ENCODE measurements at regions not wholly inside any gene's neighbourhood (a gene's known extent, or its start where the extent isn't known, plus 50 kb on each side); places are given as distances from the start of the nearest gene placed in this dataset.
"Not testable (repeated sequence)": the region's sequence is repeated elsewhere in the genome, so short reads cannot be mapped to it uniquely, and the experiment has no call there.

DNA sequence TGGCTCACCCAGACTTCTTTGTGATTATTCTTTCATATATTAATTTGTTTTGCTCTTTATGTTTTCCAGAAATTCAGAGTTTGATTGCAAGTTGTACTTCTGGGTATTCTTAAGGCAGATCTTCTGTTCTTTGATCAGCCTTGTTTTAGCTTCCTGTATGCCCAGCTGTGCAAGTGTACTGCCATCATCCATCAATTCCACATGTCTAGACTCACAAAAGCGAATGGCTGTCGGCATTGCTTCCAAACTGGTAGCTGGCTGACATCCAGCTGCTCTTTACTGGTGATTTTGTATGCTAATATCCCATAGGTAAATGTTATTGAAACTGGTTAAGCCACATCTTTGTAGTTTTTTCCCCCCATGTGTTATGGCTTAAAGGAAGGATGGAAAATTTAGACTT lies 1084.8 kb upstream of the CITED2 start:
- DNase-seq (ENCODE audit: low read depth) = no peak

GRCh38 chr6:140446241-140446640 lies 1071.8 kb upstream of the CITED2 start:
- no peak for DNase-seq (ENCODE audit: low read depth)

DNA sequence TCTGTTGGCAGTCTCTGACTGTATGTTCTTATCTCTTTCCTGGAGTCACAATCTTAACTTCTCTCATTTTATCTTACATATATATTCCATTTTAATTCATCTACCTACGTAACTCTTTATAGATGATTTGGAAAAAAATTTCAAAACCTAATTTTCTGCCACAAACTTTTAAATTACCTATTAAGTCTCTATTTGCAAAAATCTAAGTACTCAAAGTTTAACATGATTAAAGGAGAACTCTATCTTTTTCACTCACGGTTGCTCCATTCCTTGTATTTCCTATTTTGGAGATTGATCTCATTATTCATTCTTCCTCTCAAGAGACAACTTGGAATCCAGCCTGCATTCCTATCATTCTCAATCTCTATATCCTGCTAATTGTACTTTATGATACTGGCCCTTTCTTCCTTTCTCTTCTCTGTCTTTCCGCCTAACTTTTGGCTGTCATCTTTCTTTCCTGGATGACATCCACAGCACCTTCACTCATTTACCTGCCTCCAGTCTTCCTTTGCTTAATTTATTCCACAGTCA lies 1071.1 kb upstream of the CITED2 start:
- DNase-seq (ENCODE audit: low read depth) = peak; percentile 91

GRCh38 chr6:140443112-140443511 lies 1068.7 kb upstream of the CITED2 start:
- not testable (repeated sequence) for DNase-seq (ENCODE audit: low read depth)

- peak; percentile 84 for DNase-seq (ENCODE audit: low read depth)
Observed at GRCh38 chr6:140441256-140441655, 1066.8 kb upstream of the CITED2 start.

- DNase-seq (ENCODE audit: low read depth) = no peak
Observed at GRCh38 chr6:140440223-140440835, 1065.9 kb upstream of the CITED2 start.

- DNase-seq (ENCODE audit: low read depth) = peak; percentile 58
Observed at GRCh38 chr6:140438346-140438735, 1063.9 kb upstream of the CITED2 start.

- peak; percentile 32 for DNase-seq (ENCODE audit: low read depth)
Observed at GRCh38 chr6:140437619-140438345, 1063.3 kb upstream of the CITED2 start.

- DNase-seq (ENCODE audit: low read depth) = peak; percentile 95
Observed at GRCh38 chr6:140436023-140436811, 1061.8 kb upstream of the CITED2 start.

DNA sequence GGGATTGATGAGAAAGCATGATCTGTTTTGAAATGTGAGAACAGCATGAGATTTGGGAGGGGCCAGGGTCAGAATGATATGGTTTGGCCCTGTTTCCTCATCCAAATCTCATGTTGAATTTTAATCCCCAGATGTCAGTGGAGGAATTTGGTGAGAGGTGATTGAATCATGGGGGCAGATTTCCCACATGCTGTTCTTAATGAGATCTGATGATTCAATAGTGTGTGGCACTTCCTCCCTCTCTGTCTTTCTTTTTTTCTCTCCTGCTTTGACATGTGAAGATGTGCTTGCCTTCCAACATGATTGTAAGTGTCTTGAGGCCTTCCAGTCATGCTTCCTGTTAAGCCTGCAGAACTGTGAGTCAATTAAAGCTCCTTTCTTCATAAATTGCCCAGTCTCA lies 1060.3 kb upstream of the CITED2 start:
- DNase-seq (ENCODE audit: low read depth) = peak; percentile 72

- DNase-seq (ENCODE audit: low read depth) = no peak
Observed at GRCh38 chr6:140433072-140433471, 1058.6 kb upstream of the CITED2 start.

DNA sequence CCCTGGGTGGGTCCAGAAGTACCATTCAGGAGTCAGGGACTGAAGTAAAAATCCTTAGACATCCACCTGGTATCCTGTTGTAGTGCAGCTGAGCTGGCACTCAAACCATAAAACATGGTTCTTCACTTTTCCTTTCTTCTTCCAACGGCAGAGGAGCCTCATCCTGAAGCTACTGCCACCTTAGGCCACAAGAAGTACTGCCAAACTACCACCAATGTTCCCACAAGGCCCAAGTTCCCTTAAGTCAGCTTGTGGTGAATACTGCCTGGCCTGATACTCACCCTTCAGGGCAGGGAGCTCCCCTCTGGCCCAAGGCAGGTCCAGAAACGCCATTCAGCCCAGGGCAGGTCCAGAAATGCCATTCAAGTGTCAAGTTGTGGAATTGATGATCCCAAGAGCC lies 1053.4 kb upstream of the CITED2 start:
- no peak for DNase-seq (ENCODE audit: low read depth)

GRCh38 chr6:140414966-140415620 lies 1040.6 kb upstream of the CITED2 start:
- no peak for DNase-seq (ENCODE audit: low read depth)

- no peak for DNase-seq (ENCODE audit: low read depth)
Observed at GRCh38 chr6:140403020-140403419, 1028.6 kb upstream of the CITED2 start.

GRCh38 chr6:140401761-140402160 lies 1027.3 kb upstream of the CITED2 start:
- peak; percentile 70 for DNase-seq (ENCODE audit: low read depth)

DNA sequence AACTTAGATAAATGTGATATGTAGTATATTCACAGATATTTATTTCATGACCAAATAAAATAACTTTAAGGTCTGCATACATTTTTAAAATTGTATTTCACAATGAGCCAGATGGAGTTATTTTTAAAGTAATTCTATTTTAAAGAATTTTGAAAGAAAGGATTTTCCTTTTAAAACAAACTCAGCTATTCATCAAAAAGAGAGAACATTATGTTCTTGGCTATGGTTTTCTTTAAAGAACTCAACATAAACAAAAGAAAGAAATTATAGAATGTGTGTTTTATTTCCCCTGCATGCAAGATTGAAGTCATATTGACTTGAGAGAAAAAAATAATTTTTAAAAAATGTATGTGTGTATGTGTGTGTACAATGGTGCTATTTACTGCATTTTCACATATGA lies 1023.6 kb upstream of the CITED2 start:
- no peak for DNase-seq (ENCODE audit: low read depth)

GRCh38 chr6:140397106-140397505 lies 1022.7 kb upstream of the CITED2 start:
- DNase-seq (ENCODE audit: low read depth) = no peak

DNA sequence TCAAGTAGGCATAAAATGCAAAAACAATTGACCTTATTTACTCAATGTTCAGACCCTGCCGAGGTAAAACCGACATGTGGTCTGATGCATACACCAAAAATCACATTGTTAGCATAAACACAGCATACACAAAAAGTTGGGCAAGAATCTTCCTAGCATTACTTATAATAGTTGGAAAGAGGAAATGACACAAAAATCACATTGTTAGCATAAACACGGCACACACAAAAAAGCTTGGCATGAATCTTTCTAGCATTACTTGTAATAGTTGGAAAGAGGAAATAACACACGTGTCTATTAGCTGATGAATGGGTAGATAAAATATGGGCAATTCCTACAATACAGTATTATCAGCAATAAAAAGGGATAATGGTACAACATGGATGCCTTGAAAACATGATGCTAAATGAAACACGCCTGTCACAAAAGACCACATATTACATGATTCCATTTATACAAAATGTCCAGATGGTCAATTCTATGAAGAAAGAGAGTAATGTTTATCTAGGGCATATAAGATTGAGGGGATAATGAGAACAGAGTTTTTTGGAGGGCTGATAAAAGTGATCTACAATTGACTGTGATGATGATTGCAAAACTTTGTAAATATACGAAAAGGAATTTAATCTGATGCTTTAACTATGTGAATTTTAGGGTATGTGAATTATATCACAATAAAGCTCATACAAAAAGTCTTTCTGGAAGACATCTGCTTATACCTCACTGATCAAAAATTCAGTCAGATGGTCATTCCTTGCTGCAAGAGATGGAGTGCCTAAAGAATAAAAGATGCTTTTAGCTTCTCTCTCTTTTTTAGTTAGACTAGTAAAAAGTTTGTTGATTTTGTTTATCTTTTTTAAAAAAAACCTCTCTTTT lies 1019.5 kb upstream of the CITED2 start:
- DNase-seq (ENCODE audit: low read depth) = peak; percentile 82

- no peak for DNase-seq (ENCODE audit: low read depth)
Observed at GRCh38 chr6:140388815-140389214, 1014.4 kb upstream of the CITED2 start.

DNA sequence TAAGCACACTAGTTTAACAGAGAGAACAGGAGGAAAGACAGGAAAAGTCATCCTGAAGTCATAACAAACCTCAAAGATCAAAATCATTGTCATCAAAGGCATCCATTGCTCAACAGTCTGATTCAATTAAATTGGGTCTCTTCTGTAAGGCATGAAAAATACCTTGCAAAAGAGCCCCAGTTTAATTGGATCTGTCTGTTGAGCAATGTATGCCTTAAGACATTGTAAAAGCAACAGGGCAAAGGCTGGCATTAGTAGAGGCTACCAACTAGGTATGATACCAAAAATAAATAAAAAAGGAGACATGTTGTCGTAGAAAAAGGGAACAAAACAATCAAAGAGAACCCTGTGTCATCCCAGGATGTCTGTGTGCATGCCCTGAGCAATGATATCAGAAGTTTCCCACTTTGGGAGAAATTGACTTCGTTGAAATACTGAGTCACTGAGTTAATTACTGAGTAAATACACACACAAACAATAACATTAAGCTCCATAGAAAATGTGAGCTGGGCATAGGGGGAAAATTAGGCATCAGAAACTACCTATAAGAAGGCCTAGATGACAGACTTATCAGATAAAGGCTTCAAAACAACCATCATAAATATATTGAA lies 1013.8 kb upstream of the CITED2 start:
- peak; percentile 54 for DNase-seq (ENCODE audit: low read depth)

- peak; percentile 80 for DNase-seq (ENCODE audit: low read depth)
Observed at GRCh38 chr6:140385679-140386078, 1011.2 kb upstream of the CITED2 start.

Data from EH (cell line).